ENCODE measurements at regions not wholly inside any gene's neighbourhood (a gene's known extent, or its start where the extent isn't known, plus 50 kb on each side); places are given as distances from the start of the nearest gene placed in this dataset.

GRCh38 chr1:68308034-68308433 lies 75.7 kb upstream of the WLS start:
- no peak for TF ChIP-seq CTCF (IDR thresholded peaks at IDR 0.05)
- no peak for TF ChIP-seq EP300 (IDR thresholded peaks at IDR 0.05)
- TF ChIP-seq POLR2A (IDR thresholded peaks at IDR 0.05): no peak

All from ovary (tissue), 3 donors.